ENCODE measurements at regions not wholly inside any gene's neighbourhood (a gene's known extent, or its start where the extent isn't known, plus 50 kb on each side); places are given as distances from the start of the nearest gene placed in this dataset.

- no peaks in the 10 kb centered on the region for H3K4me1 ChIP-seq (ENCODE audit: control insufficient read depth, insufficient read depth, low read length)
- no peak overlapping the region for H3K4me3 ChIP-seq
- H3K79me2 ChIP-seq (ENCODE audit: control insufficient read depth, insufficient read depth, low read length), result no peaks in the 10 kb centered on the region
- no peak for ATAC-seq
- no peak overlapping the region for H3K9ac ChIP-seq (ENCODE audit: control insufficient read depth, insufficient read depth, low read length)
- no peaks in the 10 kb centered on the region; the same call in 2 of the 3 replicates for H3K9me3 ChIP-seq (replicated peaks; ENCODE audit: control insufficient read depth, insufficient read depth, low read length)
- ChIA-PET SMC1A (ENCODE audit: uncharacterized antibody, unreplicated experiment) (interaction anchor here (1.0 to 1.7 kb wide), 4 partner anchors 14 to 117 kb away, joined by 5 to 8 read pairs (median 6); no protein-coding TSS in a partner anchor), CTCF (interaction anchor here (1.1 to 2.9 kb wide), 4 partner anchors 13 to 20 kb away, joined by 3 to 11 read pairs (median 8); no protein-coding TSS in a partner anchor), RAD21 (ENCODE audit: unreplicated experiment) (interaction anchor here (1.0 to 1.5 kb wide), 4 partner anchors 13 to 123 kb away, joined by 3 to 4 read pairs (median 4); no protein-coding TSS in a partner anchor), POLR2A (no interaction called here)
- WGBS (ENCODE audit: insufficient coverage, insufficient replicate concordance, low lambda C conversion rate, missing lambda C conversion rate), result 21% methylated on average over 1 of the region's 1 CpG
- in situ Hi-C loops (cut with MboI), result no loop called here
- no peaks in the 10 kb centered on the region for H3K36me3 ChIP-seq (ENCODE audit: control insufficient read depth in 2 of 2, insufficient read depth in 2 of 2, low read length in 1 of 2)
- H3K27ac ChIP-seq (ENCODE audit: control insufficient read depth, insufficient read depth), result no peak overlapping the region
- H4K20me1 ChIP-seq (ENCODE audit: control insufficient read depth, insufficient read depth), result no peaks in the 10 kb centered on the region
- intact Hi-C loops (cut with micrococcal nuclease; ENCODE audit: unreplicated experiment), result no loop called here
- no peak overlapping the region for H3K4me2 ChIP-seq (ENCODE audit: control insufficient read depth, insufficient read depth)
- H3K27me3 ChIP-seq (replicated peaks in 1 of 2; ENCODE audit: control insufficient read depth in 2 of 2, insufficient read depth in 2 of 2, low read length in 1 of 2), result no peaks in the 10 kb centered on the region
- no peak overlapping the region for H2AFZ ChIP-seq (ENCODE audit: control insufficient read depth, low read depth, low read length)
- no TSS peak for BruUV-seq (replicated peaks)
- FAIRE-seq, result no peak
- no peak for DNase-seq (ENCODE audit: low read depth, low spot score)
- TF ChIP-seq USF1 (IDR thresholded peaks at IDR 0.05; ENCODE audit: borderline replicate concordance, extremely low read length, insufficient read depth, low read depth, low read length) (no peak), TARDBP (IDR thresholded peaks at IDR 0.05; ENCODE audit: borderline replicate concordance) (no peak), IRF3 (IDR thresholded peaks at IDR 0.05) (no peak), BRCA1 (IDR thresholded peaks at IDR 0.05; ENCODE audit: low read depth, low read length) (no peak), KLF5 (IDR thresholded peaks at IDR 0.05; ENCODE audit: partially characterized antibody) (no peak), NR2C2 (IDR thresholded peaks at IDR 0.05; ENCODE audit: borderline replicate concordance, control insufficient read depth, insufficient read length, low read depth) (no peak), NRF1 (conservative IDR thresholded peaks at IDR 0.05; ENCODE audit: low read depth, low read length) (no peak), MYC (IDR thresholded peaks at IDR 0.05; ENCODE audit: insufficient read depth, insufficient read length, insufficient replicate concordance, low read length, severe bottlenecking) (no peak), FOXM1 (IDR thresholded peaks at IDR 0.05; ENCODE audit: low read depth, low read length) (no peak), SREBF2 (IDR thresholded peaks at IDR 0.05; ENCODE audit: low read length) (no peak), RB1 (IDR thresholded peaks at IDR 0.05; ENCODE audit: borderline replicate concordance) (no peak), ZBTB40 (IDR thresholded peaks at IDR 0.05; ENCODE audit: borderline replicate concordance) (no peak), ATF2 (IDR thresholded peaks at IDR 0.05; ENCODE audit: low read length) (no peak)
These were observed 82.0 kb upstream of the RGS1 start for GRCh38 chr1:192493584-192493983.
